Smooth muscle cell (in vitro differentiated cells): ENCODE measurements at regions not wholly inside any gene's neighbourhood (a gene's known extent, or its start where the extent isn't known, plus 50 kb on each side); places are given as distances from the start of the nearest gene placed in this dataset.
A peak's percentile ranks its signal among the peaks of the same experiment; 100 is the strongest.

Experiments
- DNase-seq: peaks from one replicate; lab custom pipeline; 2025; ENCODE audit not compliant: unreplicated experiment; lab: John Stamatoyannopoulos, UW
- H2AFZ ChIP-seq: fragments of 200-600 bp; sonication (generic); 2 replicates; pipeline ENCODE4 v1.6.0; 2016; ENCODE audit warnings: antibody characterized with exemption, low read depth, mild to moderate bottlenecking
- H3F3A ChIP-seq: fragments of 200-600 bp; sonication (generic); 2 replicates; pipeline ENCODE4 v1.6.0; 2017; ENCODE audit warnings: antibody characterized with exemption, low read depth
- H3K27ac ChIP-seq: fragments of 200-600 bp; sonication (generic); 2 replicates; pipeline ENCODE4 v1.5.1; 2016; ENCODE audit warnings: low read depth, mild to moderate bottlenecking
- H3K27me3 ChIP-seq: fragments of 200-600 bp; sonication (generic); 2 replicates; pipeline ENCODE4 v1.6.1; 2016; ENCODE audit warnings: low read depth, mild to moderate bottlenecking
- H3K36me3 ChIP-seq: fragments of 200-600 bp; sonication (generic); 2 replicates; pipeline ENCODE4 v1.5.1; 2016; ENCODE audit warnings: low read depth
- H3K4me1 ChIP-seq: fragments of 200-600 bp; sonication (generic); 2 replicates; pipeline ENCODE4 v1.5.1; 2016; ENCODE audit warnings: low read depth
- H3K4me2 ChIP-seq: fragments of 200-600 bp; sonication (generic); 2 replicates; pipeline ENCODE4 v1.6.0; 2016; ENCODE audit warnings: mild to moderate bottlenecking
- H3K4me3 ChIP-seq: fragments of 200-600 bp; sonication (generic); 2 replicates; pipeline ENCODE4 v1.5.1; 2016; ENCODE audit warnings: mild to moderate bottlenecking
- H3K79me2 ChIP-seq: fragments of 200-600 bp; sonication (generic); 2 replicates; pipeline ENCODE4 v1.6.0; 2016; ENCODE audit warnings: low read depth, mild to moderate bottlenecking
- H3K9ac ChIP-seq: fragments of 200-600 bp; sonication (generic); 2 replicates; pipeline ENCODE4 v1.6.0; 2016; ENCODE audit warnings: low read depth
- H3K9me3 ChIP-seq: fragments of 200-600 bp; sonication (generic); replicated peaks from 2 replicates; pipeline ENCODE4 v1.5.1; 2016; ENCODE audit warnings: low read depth
- H4K20me1 ChIP-seq: fragments of 200-600 bp; sonication (generic); 2 replicates; pipeline ENCODE4 v1.6.0; 2016; ENCODE audit warnings: low read depth
- CTCF ChIP-seq: fragments of 200-600 bp; sonication (generic); IDR thresholded peaks from 2 replicates; pipeline ENCODE4 v1.5.1; 2017; ENCODE audit warnings: borderline replicate concordance, mild to moderate bottlenecking, antibody characterized with exemption; ENCODE audit not compliant: insufficient read depth, poor library complexity, severe bottlenecking
- WGBS: methylation state at CpG from one replicate; pipeline ENCODE4 v1.1.7; 2016; ENCODE audit warnings: low lambda C conversion rate; 5-methylcytosine and 5-hydroxymethylcytosine counted together

DNA sequence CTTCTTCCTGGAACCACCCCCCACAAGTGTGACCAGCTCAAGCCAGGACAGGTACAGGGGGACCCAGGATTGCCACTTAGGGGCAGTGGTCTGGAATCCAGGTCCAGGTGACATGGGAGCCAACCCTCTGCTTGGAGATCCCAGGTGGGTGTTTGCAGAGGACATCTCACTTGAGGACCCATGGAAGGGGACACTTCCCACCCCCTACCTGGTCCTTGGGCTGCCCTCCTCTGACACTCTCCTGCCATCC, 145.5 kb downstream of the SEC14L1 start:
- H3K4me2 ChIP-seq, result peak overlapping the region; percentile 80

DNA sequence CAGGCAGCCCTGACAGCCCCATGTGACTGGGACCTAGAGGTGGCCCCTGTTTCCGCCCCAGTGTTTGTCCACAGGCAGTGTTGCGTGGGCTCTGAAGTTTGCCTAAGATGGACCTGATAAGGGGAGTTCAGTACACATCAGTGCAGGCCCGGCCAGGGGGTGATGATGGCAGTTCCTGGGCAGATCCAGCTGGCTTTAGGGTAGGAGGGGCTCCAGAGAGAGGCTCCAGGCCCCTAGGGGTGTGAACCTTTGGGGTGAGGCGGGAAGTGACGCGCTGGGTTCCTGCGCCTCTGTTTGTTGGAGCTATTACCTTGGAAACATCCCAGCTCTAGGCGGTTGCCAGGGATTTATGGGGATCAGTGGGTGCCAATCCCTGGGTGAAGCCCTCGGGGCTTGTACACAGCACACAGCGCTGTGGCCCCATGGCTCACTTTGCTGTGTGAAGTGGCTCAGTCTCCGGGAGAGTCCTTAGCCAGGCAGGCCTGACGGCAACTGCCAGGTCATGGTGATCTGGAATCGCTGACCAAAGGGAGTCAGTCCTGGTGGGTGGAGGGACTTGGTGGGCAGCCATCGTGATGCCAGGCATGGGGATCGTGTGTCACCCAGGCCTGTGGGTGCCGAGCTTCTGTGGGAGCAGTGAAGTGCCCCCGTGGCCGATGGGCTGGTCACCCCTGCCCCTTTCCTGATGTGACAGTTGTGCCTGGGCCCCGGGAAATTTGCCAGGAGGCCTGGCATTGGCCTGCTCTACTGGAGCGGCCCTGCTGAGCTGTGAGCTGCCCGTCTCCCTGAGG, 146.1 kb downstream of the SEC14L1 start:
- Histone ChIP-seq H3K9ac (peak overlapping the region; percentile 76), H3K79me2 (peaks cover 3% of the 10 kb centered on the region), H3K9me3 (no peaks in the 10 kb centered on the region), H3K4me1 (peaks cover 40% of the 10 kb centered on the region), H3K27ac (peak overlapping the region; percentile 97), H3K4me2 (peak overlapping the region; percentile 80), H3K4me3 (no peak overlapping the region), H3K36me3 (no peaks in the 10 kb centered on the region), H4K20me1 (no peaks in the 10 kb centered on the region), H3F3A (peaks cover 26% of the 10 kb centered on the region), H3K27me3 (no peaks in the 10 kb centered on the region), H2AFZ (no peak overlapping the region)
- DNase-seq, result peak; percentile 56
- WGBS, result 67% methylated on average over 21 of the region's 21 CpGs
- no peak for TF ChIP-seq CTCF

More for the DNA sequence above, 145.5 kb downstream of the SEC14L1 start:
- H4K20me1 ChIP-seq, result no peaks in the 10 kb centered on the region
- no peak for TF ChIP-seq CTCF
- H3K4me3 ChIP-seq, result no peak overlapping the region
- peaks cover 45% of the 10 kb centered on the region for H3K4me1 ChIP-seq
- H3K27ac ChIP-seq, result peak overlapping the region; percentile 97
- H2AFZ ChIP-seq, result no peak overlapping the region
- DNase-seq, result no peak
- H3F3A ChIP-seq, result peaks cover 26% of the 10 kb centered on the region
- H3K9ac ChIP-seq, result peak overlapping the region; percentile 76
- no peaks in the 10 kb centered on the region for H3K27me3 ChIP-seq
- no peaks in the 10 kb centered on the region for H3K36me3 ChIP-seq
- H3K79me2 ChIP-seq, result peaks cover 3% of the 10 kb centered on the region
- no peaks in the 10 kb centered on the region for H3K9me3 ChIP-seq

GRCh38 chr17:77287432-77288068, 146.8 kb downstream of the SEC14L1 start:
- peak overlapping the region; percentile 76 for H3K9ac ChIP-seq
- no peaks in the 10 kb centered on the region for H3K9me3 ChIP-seq
- H3K27me3 ChIP-seq, result no peaks in the 10 kb centered on the region
- peak overlapping the region; percentile 97 for H3K27ac ChIP-seq
- peaks cover 33% of the 10 kb centered on the region for H3K4me1 ChIP-seq
- no peaks in the 10 kb centered on the region for H3K36me3 ChIP-seq
- H2AFZ ChIP-seq, result no peak overlapping the region
- no peak overlapping the region for H3K4me3 ChIP-seq
- H3K4me2 ChIP-seq, result peak overlapping the region; percentile 80
- H3F3A ChIP-seq, result peaks cover 26% of the 10 kb centered on the region
- peaks cover 3% of the 10 kb centered on the region for H3K79me2 ChIP-seq
- peak; percentile 47 for DNase-seq
- no peak for TF ChIP-seq CTCF
- 36% methylated on average over 11 of the region's 11 CpGs for WGBS
- H4K20me1 ChIP-seq, result no peaks in the 10 kb centered on the region
